Neural crest cell (in vitro differentiated cells): ENCODE measurements at regions not wholly inside any gene's neighbourhood (a gene's known extent, or its start where the extent isn't known, plus 50 kb on each side); places are given as distances from the start of the nearest gene placed in this dataset.

ENCODE experiments used
- DNase-seq: peaks from one replicate; pipeline ENCODE4 v3.0.0; 2021; ENCODE audit warnings: low read depth, mixed read lengths, low spot score
- H3K27ac Mint-ChIP-seq: one replicate; pipeline ENCODE4 v1.8.0; 2021; ENCODE audit warnings: mild to moderate bottlenecking, mixed read lengths; ENCODE audit not compliant: unreplicated experiment
- H3K27me3 Mint-ChIP-seq: 2 replicates; pipeline ENCODE4 v1.8.0; 2021; ENCODE audit warnings: low read depth, mild to moderate bottlenecking, mixed read lengths
- H3K36me3 Mint-ChIP-seq: 2 replicates; pipeline ENCODE4 v1.8.0; 2021; ENCODE audit warnings: low read depth, mild to moderate bottlenecking, mixed read lengths
- H3K4me1 Mint-ChIP-seq: 2 replicates; pipeline ENCODE4 v1.8.0; 2021; ENCODE audit warnings: mixed read lengths
- H3K4me3 Mint-ChIP-seq: one replicate; pipeline ENCODE4 v1.8.0; 2021; ENCODE audit warnings: mild to moderate bottlenecking, mixed read lengths
- H3K9me3 Mint-ChIP-seq: 2 replicates; pipeline ENCODE4 v1.8.0; 2021; ENCODE audit warnings: mixed read lengths
- TF ChIP-seq, protein P1 (sequence below): fragments of 200-600 bp; sonication (generic); conservative IDR thresholded peaks from 2 replicates; pipeline ENCODE4 v1.5.0; 2021; ENCODE audit warnings: antibody characterized with exemption, mild to moderate bottlenecking

DNA sequence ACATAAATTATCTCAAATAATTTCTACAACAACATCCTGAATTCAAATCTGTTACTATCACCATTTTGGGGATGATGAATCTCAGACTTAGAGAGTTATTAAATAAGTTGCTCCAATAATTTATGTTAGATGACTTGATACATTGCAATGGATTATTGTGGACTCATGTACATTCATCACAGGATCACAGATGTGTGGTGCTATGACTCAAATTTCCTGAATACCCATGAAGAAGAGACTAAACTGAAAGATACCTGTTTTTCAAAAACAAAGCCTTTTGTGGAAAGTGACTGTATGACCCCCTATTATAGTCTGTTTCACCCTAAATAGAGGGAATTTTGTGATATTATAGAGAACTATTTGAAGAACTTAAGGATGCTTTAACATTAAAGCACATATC lies 315.0 kb downstream of the PLA2G4A start:
- Mint-ChIP-seq H3K27ac (no peak overlapping the region), H3K4me1 (no peaks in the 10 kb centered on the region), H3K27me3 (no peaks in the 10 kb centered on the region), H3K4me3 (no peak overlapping the region), H3K36me3 (no peaks in the 10 kb centered on the region), H3K9me3 (peaks cover 13% of the 10 kb centered on the region)
- TF ChIP-seq, protein P1, sequence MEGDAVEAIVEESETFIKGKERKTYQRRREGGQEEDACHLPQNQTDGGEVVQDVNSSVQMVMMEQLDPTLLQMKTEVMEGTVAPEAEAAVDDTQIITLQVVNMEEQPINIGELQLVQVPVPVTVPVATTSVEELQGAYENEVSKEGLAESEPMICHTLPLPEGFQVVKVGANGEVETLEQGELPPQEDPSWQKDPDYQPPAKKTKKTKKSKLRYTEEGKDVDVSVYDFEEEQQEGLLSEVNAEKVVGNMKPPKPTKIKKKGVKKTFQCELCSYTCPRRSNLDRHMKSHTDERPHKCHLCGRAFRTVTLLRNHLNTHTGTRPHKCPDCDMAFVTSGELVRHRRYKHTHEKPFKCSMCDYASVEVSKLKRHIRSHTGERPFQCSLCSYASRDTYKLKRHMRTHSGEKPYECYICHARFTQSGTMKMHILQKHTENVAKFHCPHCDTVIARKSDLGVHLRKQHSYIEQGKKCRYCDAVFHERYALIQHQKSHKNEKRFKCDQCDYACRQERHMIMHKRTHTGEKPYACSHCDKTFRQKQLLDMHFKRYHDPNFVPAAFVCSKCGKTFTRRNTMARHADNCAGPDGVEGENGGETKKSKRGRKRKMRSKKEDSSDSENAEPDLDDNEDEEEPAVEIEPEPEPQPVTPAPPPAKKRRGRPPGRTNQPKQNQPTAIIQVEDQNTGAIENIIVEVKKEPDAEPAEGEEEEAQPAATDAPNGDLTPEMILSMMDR: no peak
- DNase-seq: no peak

DNA sequence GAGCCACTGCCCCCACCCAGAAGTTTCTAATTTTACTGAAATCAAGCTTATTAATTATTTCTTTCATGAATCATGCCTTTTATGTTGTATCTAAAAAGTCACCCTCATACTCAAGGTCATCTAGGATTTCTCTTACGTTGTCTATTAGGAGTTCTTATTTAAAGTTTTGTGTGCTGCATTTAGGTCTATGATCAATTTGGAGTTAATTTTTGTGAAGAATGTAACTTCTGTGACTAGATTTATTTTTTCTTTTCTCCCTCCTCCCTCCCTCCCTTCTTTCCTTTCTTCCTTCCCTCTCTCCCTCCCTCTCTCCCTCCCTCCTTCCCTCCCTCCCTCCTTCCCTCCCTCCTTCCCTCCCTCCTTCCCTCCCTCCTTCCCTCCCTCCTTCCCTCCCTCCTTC lies 317.6 kb downstream of the PLA2G4A start:
- H3K9me3 Mint-ChIP-seq: peaks cover 12% of the 10 kb centered on the region
- H3K27me3 Mint-ChIP-seq: no peaks in the 10 kb centered on the region
- TF ChIP-seq, protein P1: no peak
- H3K27ac Mint-ChIP-seq: no peak overlapping the region
- no peak for DNase-seq
- H3K4me1 Mint-ChIP-seq: no peaks in the 10 kb centered on the region
- peaks cover under 1% of the 10 kb centered on the region for H3K36me3 Mint-ChIP-seq
- no peak overlapping the region for H3K4me3 Mint-ChIP-seq

DNA sequence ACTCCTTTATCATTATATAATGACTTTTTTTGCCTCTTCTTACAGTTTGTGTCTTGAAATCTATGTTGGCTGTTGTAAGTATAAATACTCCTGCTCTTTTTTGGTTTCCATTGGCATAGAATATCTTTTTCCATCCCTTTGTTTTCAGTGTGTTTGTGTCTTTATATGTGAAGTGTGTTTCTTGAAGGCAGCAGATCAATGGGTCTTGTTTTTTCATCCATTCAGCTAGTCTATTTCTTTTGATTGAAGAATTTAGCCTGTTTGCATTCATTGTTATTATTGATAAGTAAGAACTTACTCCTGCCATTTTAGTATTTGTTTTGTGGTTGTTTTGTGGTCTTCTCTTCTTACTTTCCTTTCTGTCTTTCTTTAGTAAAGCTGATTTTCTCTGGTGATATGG lies 322.8 kb downstream of the PLA2G4A start:
- no peak for DNase-seq
- Mint-ChIP-seq H3K27ac (no peak overlapping the region), H3K4me1 (no peaks in the 10 kb centered on the region), H3K4me3 (no peak overlapping the region), H3K27me3 (no peaks in the 10 kb centered on the region), H3K9me3 (peaks cover 13% of the 10 kb centered on the region), H3K36me3 (peaks cover 5% of the 10 kb centered on the region)
- TF ChIP-seq, protein P1: no peak

DNA sequence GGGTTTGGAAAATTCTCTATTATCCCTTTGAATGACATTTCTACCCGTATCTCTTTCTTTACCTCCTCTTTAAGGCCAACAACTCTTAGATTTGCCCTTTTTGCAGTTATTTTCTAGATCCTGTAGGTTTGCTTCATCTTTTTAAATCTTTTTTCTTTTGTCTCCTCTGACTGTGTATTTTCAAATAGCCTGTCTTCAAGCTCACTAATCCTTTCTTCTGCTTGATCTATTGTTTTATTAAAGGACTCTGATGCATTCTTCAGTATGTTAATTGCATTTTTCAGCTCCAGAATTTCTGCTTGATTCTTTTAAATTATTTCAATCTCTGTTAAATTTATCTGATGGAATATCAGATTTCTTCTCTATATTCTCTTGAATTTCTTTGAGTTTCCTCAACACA lies 324.3 kb downstream of the PLA2G4A start:
- DNase-seq: no peak
- Mint-ChIP-seq H3K9me3 (peaks cover 7% of the 10 kb centered on the region), H3K27me3 (no peaks in the 10 kb centered on the region), H3K4me3 (no peak overlapping the region), H3K27ac (no peak overlapping the region), H3K36me3 (peaks cover 5% of the 10 kb centered on the region), H3K4me1 (no peaks in the 10 kb centered on the region)
- TF ChIP-seq, protein P1: no peak

DNA sequence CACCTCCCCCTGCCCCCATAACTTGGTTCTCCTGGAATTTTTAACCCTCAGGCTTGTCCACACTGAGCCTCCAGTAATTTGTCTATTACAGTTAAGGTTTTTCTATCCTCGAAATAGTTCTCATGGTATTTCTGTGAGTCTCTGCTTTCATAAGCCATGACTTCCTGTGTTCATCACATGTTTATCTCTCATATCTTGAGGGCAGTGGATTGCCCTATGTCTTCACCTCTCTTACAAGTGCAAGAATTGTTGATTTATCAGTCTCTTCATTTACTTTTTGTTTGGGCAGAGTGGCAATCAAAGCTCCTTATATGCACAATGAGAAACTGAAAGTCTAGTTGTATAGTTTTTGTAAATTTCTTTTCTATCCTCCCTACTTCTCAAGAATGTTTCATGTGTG lies 328.4 kb downstream of the PLA2G4A start:
- H3K4me1 Mint-ChIP-seq: no peaks in the 10 kb centered on the region
- no peaks in the 10 kb centered on the region for H3K27me3 Mint-ChIP-seq
- no peak for DNase-seq
- TF ChIP-seq, protein P1: no peak
- H3K36me3 Mint-ChIP-seq: peaks cover 2% of the 10 kb centered on the region
- H3K9me3 Mint-ChIP-seq: no peaks in the 10 kb centered on the region
- H3K27ac Mint-ChIP-seq: no peak overlapping the region
- H3K4me3 Mint-ChIP-seq: no peak overlapping the region

DNA sequence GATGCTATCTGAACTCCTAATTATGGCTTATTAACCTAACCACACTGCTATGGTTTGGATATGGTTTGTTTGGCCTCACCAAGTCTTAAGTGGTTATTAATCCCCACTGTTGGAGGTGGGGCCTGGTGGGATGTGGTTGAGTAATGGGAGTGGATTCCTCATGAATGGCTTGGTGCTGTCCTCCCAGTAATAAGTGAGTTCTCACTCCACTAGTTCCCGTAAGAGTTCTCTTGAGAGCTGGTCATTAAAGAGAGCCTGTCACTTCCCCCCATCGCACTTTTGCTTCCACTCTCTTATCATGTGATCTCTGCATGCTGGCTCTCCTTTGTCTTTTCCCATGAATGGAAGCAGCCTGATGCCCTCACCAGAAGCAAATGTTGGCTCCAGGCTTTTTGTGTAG lies 328.8 kb downstream of the PLA2G4A start:
- no peak overlapping the region for H3K4me3 Mint-ChIP-seq
- no peak for DNase-seq
- no peaks in the 10 kb centered on the region for H3K4me1 Mint-ChIP-seq
- H3K27ac Mint-ChIP-seq: no peak overlapping the region
- no peaks in the 10 kb centered on the region for H3K9me3 Mint-ChIP-seq
- H3K36me3 Mint-ChIP-seq: peaks cover 2% of the 10 kb centered on the region
- TF ChIP-seq, protein P1: no peak
- H3K27me3 Mint-ChIP-seq: no peaks in the 10 kb centered on the region
